ENCODE measurements at regions not wholly inside any gene's neighbourhood (a gene's known extent, or its start where the extent isn't known, plus 50 kb on each side); places are given as distances from the start of the nearest gene placed in this dataset.

- TF ChIP-seq CTCF (conservative IDR thresholded peaks at IDR 0.05): no peak
- TF ChIP-seq EZH2 (IDR thresholded peaks at IDR 0.05; ENCODE audit: low read depth): no peak
These were observed 261.0 kb upstream of the LRIG3 start for GRCh38 chr12:59181196-59181777.
